IPS-18a (cell line): ENCODE measurements at regions not wholly inside any gene's neighbourhood (a gene's known extent, or its start where the extent isn't known, plus 50 kb on each side); places are given as distances from the start of the nearest gene placed in this dataset.

Experiments
- H3K27ac ChIP-seq: one replicate; pipeline ENCODE4 v1.5.1; 2013; ENCODE audit warnings: low read length
- H3K27me3 ChIP-seq: one replicate; pipeline ENCODE4 v1.6.1; 2013; ENCODE audit warnings: mild to moderate bottlenecking, low read length; ENCODE audit not compliant: control insufficient read depth, insufficient read depth
- H3K36me3 ChIP-seq: one replicate; pipeline ENCODE4 v1.6.1; 2013; ENCODE audit warnings: low read depth, low read length; ENCODE audit not compliant: control insufficient read depth
- H3K4me1 ChIP-seq: one replicate; pipeline ENCODE4 v1.6.1; 2013; ENCODE audit warnings: low read depth, low read length; ENCODE audit not compliant: control insufficient read depth
- H3K4me3 ChIP-seq: one replicate; pipeline ENCODE4 v1.5.1; 2013; ENCODE audit warnings: low read length
- H3K9ac ChIP-seq: one replicate; pipeline ENCODE4 v1.6.1; 2013; ENCODE audit warnings: mild to moderate bottlenecking, low read length, moderate library complexity
- H3K9me3 ChIP-seq: one replicate; pipeline ENCODE4 v1.6.1; 2013; ENCODE audit warnings: low read depth, low read length; ENCODE audit not compliant: control insufficient read depth

DNA sequence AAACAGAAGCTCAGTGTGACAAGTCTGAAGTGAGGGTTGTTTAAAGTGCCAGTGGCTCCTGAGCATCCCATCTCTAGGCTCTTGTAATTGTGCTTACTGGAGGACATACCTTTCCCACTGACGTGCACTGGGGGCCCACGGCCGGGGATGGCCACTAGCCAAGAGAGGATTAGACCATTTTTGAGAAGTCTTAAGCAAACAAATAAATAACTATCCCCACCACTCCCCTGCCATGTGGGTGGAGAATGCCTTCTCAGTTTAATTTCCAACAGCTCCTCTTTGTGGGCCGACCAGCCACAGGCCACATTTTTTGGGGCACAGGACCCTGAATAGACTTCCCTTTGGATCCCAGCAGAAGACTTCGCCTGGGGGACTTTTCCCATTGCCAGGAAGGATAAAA lies 125.0 kb upstream of the MSX1 start:
- H3K4me3 ChIP-seq: no peak overlapping the region
- H3K36me3 ChIP-seq: no peaks in the 10 kb centered on the region
- H3K9me3 ChIP-seq: no peaks in the 10 kb centered on the region
- H3K27me3 ChIP-seq: no peaks in the 10 kb centered on the region
- H3K4me1 ChIP-seq: peaks cover 8% of the 10 kb centered on the region
- no peak overlapping the region for H3K9ac ChIP-seq
- H3K27ac ChIP-seq: no peak overlapping the region

DNA sequence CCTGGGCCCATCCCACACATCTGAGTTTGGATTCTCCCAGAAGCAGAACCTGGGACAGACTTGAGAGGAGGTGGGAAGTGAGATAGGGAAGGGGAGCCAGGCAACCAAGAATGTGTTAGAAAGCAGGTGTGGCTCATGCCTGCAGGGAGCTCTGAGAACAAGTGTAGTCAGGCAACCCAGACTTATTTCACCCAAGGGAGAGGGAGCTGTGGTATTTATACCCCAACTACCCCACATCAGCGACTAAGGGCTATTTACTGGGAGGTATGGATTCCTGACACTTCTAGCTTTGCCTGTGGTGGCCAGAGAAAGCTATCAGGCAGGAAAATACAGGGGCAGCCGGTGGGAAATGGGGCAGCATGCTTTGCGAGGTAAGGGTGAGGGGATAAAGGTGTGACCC lies 125.8 kb upstream of the MSX1 start:
- Histone ChIP-seq H3K4me1 (peaks cover 8% of the 10 kb centered on the region), H3K4me3 (no peak overlapping the region), H3K36me3 (no peaks in the 10 kb centered on the region), H3K9ac (no peak overlapping the region), H3K27me3 (no peaks in the 10 kb centered on the region), H3K9me3 (no peaks in the 10 kb centered on the region), H3K27ac (no peak overlapping the region)

DNA sequence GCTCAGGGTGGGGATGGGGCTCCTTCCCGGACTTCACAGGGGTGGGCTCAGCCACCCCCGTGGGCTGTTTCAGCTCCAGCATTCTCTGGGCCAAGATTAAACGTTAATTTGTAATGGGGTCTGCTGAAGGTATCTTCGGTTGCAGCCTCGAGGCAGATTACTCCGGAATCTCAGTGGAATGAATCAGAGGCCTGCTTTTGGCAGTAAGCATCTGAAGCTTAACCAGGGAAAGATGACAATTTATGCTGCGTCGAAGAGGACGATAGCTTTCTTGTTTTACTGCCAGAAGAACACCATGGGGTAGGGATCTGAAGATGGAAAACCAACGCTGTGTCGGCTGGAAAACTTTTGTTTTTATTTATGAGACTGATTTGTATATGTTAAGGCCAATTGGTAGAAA lies 129.2 kb upstream of the MSX1 start:
- Histone ChIP-seq H3K36me3 (no peaks in the 10 kb centered on the region), H3K4me3 (no peak overlapping the region), H3K4me1 (peaks cover 8% of the 10 kb centered on the region), H3K27me3 (no peaks in the 10 kb centered on the region), H3K27ac (no peak overlapping the region), H3K9ac (no peak overlapping the region), H3K9me3 (peaks cover 7% of the 10 kb centered on the region)

DNA sequence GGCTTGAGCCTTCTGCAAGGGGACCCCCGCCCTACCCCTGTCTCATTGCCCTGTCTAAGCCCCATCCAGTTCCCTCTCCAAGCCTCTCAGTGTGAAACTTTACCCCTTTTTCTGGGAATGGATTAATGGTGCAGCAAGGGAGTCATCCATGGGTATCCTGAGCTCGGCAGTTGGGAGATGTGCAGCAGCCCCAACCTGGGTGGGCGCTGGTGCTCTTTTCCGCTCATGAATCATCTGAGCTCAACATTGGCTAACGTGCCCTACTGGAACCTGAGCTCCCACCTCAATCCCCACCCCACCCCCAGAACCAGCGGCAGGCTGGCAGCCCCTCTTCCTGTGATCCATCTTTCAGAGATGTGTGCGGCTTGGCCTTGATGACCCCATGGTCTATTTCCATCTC lies 130.3 kb upstream of the MSX1 start:
- H3K9me3 ChIP-seq: peaks cover 11% of the 10 kb centered on the region
- no peak overlapping the region for H3K9ac ChIP-seq
- H3K27me3 ChIP-seq: no peaks in the 10 kb centered on the region
- H3K27ac ChIP-seq: no peak overlapping the region
- no peak overlapping the region for H3K4me3 ChIP-seq
- H3K4me1 ChIP-seq: peaks cover 8% of the 10 kb centered on the region
- no peaks in the 10 kb centered on the region for H3K36me3 ChIP-seq

DNA sequence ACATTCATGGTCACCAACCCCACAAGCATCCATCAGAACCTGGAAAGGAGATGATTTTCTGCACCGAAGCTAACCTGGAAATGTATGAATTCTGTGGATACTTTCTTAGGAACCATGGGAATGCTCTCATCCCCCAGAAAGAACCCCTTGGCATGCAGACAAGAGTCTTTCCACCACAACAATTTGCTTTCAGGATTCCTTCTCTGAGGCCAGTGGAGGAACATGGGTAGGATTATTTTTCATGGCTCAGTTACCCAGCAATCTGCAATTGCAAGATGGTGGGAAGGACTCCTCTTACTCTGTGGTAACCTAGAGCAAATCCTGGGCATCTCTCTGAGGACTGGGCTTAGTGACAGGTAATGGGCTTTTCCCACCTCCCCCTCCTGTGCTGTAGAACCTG lies 131.9 kb upstream of the MSX1 start:
- Histone ChIP-seq H3K27me3 (no peaks in the 10 kb centered on the region), H3K4me3 (no peak overlapping the region), H3K4me1 (peaks cover 8% of the 10 kb centered on the region), H3K9ac (no peak overlapping the region), H3K27ac (no peak overlapping the region), H3K9me3 (peaks cover 11% of the 10 kb centered on the region), H3K36me3 (no peaks in the 10 kb centered on the region)

DNA sequence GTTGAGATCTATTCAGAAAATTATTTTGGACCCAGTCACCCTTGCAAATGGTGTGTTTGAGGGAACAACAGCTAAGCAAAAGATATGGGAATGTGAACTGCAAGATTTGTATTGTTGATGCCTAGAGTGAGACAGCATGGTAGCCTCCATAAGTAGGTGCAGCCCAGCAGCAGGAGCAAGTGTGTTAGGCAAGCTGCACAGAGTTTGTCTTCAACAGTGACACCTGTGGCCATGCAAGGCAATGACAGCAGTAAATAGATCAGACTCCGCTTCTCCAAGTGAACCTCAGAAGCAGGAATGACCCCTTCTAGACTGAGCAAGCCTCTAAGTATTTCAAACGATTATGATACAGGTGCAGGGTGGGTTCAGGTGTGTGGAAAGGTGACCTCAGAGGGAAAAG lies 133.4 kb upstream of the MSX1 start:
- peaks cover 11% of the 10 kb centered on the region for H3K9me3 ChIP-seq
- no peak overlapping the region for H3K27ac ChIP-seq
- H3K9ac ChIP-seq: no peak overlapping the region
- no peaks in the 10 kb centered on the region for H3K4me1 ChIP-seq
- H3K36me3 ChIP-seq: no peaks in the 10 kb centered on the region
- no peaks in the 10 kb centered on the region for H3K27me3 ChIP-seq
- H3K4me3 ChIP-seq: no peak overlapping the region

DNA sequence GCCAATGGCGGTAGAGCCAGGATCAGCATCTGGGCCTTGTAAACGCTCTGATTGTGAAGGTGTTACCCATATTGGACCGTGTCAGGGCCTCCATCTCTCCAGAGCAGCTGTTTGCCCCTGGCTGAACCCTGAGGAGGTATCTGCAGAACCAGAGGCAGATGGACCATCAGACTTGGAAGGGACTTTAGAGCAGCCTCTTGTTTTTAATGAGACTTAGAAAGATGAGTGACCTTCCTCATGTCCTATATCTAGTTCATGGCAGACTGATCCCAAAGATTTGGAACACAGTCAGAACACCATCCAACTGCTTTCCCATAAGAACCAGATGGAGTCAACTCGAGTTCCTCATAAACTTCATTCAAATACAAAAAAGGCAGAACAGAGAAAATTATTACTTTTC lies 135.1 kb upstream of the MSX1 start:
- Histone ChIP-seq H3K36me3 (no peaks in the 10 kb centered on the region), H3K9me3 (peaks cover 11% of the 10 kb centered on the region), H3K27me3 (no peaks in the 10 kb centered on the region), H3K9ac (no peak overlapping the region), H3K4me3 (no peak overlapping the region), H3K4me1 (peaks cover 2% of the 10 kb centered on the region), H3K27ac (no peak overlapping the region)

DNA sequence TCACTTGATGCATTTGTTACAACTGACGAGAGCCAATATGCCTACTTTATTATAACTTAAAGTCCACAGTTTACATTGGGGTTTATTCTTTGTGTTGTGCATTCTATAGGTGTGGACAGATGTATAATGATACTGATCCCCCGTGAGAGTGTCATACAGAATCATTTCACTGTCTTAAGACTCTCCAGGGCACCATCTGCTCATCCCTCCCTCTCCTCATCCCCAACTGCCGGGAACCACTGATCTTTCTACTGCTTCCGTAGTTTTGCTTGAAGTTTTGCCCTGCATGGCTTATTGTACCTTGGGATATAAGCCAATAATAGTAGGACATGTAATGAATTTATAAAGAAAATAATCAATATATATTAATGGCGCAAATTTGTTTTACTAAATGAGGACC lies 137.8 kb upstream of the MSX1 start:
- Histone ChIP-seq H3K27me3 (no peaks in the 10 kb centered on the region), H3K9me3 (peaks cover 11% of the 10 kb centered on the region), H3K4me3 (no peak overlapping the region), H3K4me1 (peaks cover 4% of the 10 kb centered on the region), H3K27ac (no peak overlapping the region), H3K36me3 (no peaks in the 10 kb centered on the region), H3K9ac (no peak overlapping the region)

DNA sequence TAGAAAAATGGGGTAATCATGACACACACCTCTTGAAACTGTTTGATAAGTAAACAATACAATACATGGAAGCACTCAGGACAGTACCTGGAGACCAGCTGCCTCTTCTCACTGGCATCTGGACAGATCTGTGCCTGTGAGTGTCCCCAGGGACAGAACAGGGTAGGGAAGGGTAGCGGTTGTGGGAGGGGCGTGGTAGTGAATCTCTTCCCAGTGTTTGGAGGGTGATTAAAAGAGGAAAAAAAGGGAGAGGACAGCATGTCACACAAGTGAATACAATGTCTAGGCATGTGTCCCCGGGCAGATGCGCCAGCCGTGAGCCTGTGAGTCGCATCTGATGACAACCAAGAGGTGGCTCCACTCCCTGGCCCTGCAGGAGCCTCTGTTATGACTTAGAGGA lies 138.8 kb upstream of the MSX1 start:
- Histone ChIP-seq H3K27me3 (no peaks in the 10 kb centered on the region), H3K4me3 (no peak overlapping the region), H3K36me3 (no peaks in the 10 kb centered on the region), H3K9me3 (peaks cover 8% of the 10 kb centered on the region), H3K27ac (no peak overlapping the region), H3K9ac (no peak overlapping the region), H3K4me1 (peaks cover 4% of the 10 kb centered on the region)

DNA sequence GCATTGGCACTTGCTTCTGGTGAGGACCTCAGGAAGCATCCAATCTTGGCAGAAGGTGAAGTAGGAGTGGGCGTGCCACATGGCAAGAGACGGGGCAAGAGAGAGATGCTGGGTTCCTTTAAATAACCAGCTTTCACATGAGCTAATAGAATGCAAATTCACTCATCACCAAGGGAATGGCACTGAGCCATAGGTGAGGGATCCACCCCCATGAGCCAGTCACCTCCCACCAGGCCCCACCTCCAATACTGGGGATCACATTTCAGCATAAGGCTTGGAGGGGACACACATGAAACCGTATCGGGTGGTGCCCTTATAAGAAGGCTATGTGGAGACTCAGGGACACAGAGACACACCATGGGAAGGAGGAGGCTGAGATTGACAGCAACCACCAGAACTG lies 140.0 kb upstream of the MSX1 start:
- H3K9me3 ChIP-seq: no peaks in the 10 kb centered on the region
- H3K27me3 ChIP-seq: no peaks in the 10 kb centered on the region
- H3K36me3 ChIP-seq: no peaks in the 10 kb centered on the region
- no peak overlapping the region for H3K27ac ChIP-seq
- no peak overlapping the region for H3K9ac ChIP-seq
- H3K4me1 ChIP-seq: peaks cover 4% of the 10 kb centered on the region
- H3K4me3 ChIP-seq: no peak overlapping the region

DNA sequence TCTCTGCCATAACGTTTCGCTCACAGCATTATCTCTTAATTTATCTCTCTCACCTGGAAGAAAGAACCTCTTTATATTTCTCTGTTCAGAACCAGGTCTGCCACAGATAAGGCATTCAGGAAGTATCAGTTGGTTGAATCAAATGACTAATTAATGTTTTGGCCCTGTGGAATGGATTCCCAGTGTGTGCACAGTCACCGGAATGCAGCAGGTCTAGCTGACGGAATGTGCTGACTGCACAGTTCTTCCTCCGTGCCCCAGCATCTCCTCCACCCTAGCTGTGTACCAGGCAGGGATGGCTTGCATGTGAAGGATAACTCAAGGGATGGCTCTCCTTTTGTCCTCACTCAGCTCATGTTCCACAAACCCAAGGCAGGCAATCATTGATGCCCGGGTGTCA lies 141.8 kb upstream of the MSX1 start:
- Histone ChIP-seq H3K36me3 (no peaks in the 10 kb centered on the region), H3K9me3 (no peaks in the 10 kb centered on the region), H3K9ac (no peak overlapping the region), H3K27ac (no peak overlapping the region), H3K4me1 (peaks cover 9% of the 10 kb centered on the region), H3K27me3 (no peaks in the 10 kb centered on the region), H3K4me3 (no peak overlapping the region)

DNA sequence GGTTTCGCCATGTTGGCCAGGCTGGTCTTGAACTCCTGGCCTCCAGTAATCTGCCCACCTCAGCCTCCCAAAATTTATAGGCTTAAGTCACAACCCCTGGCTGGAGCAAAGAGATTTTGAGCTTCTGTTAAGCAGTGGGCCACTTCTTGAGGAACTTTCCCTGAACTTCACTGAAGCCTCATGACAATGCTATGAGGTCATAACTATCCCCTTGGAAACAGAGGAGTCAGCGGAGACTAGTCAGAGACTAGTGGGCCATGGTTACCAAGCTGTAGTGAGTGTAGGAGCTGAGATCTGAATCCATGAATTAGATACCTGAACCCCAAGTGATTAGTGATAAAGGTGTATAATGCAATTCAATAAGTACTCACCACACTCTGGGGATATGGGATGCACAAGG lies 145.1 kb upstream of the MSX1 start:
- H3K4me1 ChIP-seq: peaks cover 8% of the 10 kb centered on the region
- H3K27me3 ChIP-seq: no peaks in the 10 kb centered on the region
- H3K4me3 ChIP-seq: no peak overlapping the region
- H3K27ac ChIP-seq: no peak overlapping the region
- H3K9ac ChIP-seq: no peak overlapping the region
- no peaks in the 10 kb centered on the region for H3K9me3 ChIP-seq
- no peaks in the 10 kb centered on the region for H3K36me3 ChIP-seq
